ENCODE measurements at regions not wholly inside any gene's neighbourhood (a gene's known extent, or its start where the extent isn't known, plus 50 kb on each side); places are given as distances from the start of the nearest gene placed in this dataset.
A peak's percentile ranks its signal among the peaks of the same experiment; 100 is the strongest.

DNA sequence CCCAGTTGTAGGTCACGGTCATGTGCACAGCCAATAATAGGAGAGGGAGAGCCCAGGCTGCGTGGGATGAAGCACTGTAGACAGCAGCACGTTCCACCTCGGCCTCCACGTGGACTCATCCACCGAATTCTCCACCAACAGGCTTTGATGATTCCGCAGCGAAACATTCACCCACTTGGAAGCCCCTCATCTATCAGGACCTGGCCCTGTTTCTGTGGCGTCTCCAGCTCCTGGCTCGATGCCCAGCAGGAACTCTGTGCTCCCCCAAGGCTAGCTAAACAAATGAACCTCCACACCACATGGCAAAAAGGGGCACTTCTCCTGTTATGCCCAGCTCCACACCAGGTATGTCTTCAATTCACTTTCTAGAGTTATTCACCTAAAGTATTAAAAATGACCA is 237.9 kb upstream of the PDE10A start:
- DNase-seq: no peak

DNA sequence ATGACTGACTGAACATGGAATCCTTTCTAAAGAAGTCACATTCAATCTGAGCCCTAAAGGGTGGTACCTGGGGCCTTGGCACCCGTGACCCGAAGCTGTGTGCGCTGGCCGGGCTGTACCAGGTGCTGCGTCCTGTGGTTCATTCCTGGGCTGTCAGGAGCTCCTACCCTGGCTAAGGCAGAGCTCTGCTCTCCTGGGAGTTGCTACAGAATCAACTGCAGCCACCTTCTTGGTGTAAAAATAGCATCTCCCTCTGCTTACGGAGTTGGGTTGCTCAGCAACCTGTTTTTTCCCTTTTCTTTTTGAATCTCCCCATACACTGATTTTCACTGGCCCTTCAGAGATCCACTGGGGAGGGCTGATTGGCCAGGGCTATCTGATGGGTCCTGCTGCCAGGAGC is 236.6 kb upstream of the PDE10A start:
- DNase-seq: no peak

DNA sequence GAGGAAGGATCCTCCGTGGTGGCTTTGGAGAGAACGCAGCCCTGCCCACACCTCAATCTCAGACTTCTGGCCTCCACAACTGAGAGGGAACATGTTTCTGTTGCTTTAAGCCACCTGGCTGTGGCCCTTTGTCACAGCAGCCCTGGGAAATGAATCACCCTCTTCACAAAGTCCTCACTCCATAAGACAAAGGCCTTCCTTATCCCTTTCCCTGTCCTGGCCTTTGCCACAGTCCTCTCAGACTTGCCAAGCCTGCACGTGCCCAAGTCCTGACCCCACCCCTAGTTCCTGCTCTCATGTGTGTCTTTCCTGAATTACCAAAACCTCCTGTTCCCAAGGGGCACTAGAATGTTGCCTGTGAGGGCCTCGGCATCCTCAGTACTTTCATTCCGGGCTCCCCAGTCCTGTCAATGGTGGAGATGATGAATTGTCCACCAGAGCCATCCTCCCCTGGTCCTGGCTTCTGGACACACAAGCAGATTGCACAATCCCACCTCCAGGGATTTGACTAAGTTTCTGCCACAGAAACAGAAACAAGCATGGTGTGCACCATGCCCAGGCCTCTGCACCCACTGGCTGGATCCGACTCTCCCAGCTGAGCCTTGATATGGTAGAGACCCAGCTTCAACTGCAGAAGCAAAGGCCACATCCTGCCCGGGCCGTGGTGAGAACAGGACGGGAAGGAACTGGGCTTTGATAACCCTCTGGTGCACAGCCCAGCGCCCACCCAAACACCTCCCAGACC is 232.6 kb upstream of the PDE10A start:
- DNase-seq: no peak

DNA sequence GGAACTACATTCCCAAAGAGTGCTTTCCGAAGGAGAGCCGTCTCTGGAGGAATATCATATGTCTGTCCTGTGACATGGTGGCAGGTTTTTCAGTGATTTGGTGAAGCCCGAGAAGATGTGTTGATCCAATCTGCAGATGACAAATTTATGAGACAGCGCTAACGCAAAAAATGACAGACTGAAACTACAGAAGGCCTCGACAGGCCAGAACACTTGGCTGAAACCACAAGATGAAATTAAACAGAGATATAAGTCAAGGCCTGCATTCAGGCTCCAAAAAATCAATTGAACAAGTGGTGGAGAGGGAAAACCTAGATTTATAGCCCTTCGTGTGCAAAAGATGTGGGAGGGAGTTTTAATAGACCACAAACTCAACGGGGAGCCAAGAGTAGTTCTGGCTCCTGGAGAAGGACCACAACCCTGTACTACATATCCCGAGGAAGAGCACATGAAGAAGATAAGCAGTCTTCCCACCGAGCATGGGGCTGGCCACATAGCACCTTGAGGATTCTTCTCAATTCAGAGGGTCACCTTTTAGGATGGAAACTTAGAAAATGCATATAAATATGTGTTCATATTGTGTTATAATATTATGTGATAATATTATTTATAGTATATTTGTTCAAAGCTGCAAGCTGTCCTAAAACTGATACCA is 231.3 kb upstream of the PDE10A start:
- DNase-seq: no peak

DNA sequence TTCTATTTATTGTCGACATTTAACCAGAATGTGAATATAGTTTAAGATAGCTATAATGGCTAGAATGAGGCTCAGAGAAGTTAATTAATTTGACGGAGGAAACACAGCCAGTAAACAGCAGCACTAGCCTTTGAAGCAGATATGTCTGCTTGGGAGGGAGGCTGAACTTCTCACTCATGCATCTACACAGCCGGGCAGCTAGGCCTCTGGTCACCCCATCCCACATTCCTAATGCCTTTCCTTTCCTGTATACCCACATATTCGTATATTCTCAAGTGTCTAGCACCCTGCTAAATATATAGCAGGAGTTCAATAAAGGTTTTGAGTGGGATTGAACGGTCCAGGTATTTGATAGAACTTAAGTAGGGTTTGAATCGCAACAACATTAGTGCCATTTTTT is 230.4 kb upstream of the PDE10A start:
- DNase-seq: no peak

DNA sequence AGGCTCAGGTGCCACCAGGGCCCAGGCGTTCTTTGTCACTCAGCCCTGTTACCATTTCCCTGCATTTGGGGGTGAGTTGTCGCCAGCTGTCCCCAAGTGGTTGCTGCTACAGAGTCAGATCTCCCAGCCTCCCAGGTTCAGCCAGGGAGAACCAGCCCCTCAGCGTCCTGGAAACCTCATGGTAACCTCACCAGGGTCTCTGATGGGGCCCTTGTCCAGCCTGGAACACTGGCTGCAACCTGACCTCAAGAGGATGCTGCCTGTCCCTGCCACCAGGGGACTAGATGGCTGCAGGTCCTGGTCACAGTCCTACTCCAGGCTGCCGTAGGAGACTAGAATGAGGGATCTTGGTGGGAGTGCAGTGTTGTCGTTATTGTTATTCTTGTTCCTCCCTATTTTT is 228.3 kb upstream of the PDE10A start:
- no peak for DNase-seq

DNA sequence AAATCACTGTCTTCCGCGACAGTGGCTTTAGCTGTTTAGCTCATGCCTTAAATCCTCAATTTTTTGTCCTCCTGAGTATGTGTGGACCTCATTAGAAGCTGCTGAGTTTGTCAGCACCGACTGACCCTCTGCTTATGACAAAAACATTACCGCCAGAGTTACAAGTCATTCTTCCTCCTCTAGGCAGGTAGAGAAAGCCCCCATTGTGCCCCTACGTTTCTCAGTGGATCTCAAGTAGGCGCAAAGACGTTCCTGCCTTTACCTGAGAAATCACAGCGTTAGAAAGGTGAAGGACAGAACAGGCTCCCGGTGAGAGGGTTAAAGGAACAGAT is 227.3 kb upstream of the PDE10A start:
- no peak for DNase-seq

DNA sequence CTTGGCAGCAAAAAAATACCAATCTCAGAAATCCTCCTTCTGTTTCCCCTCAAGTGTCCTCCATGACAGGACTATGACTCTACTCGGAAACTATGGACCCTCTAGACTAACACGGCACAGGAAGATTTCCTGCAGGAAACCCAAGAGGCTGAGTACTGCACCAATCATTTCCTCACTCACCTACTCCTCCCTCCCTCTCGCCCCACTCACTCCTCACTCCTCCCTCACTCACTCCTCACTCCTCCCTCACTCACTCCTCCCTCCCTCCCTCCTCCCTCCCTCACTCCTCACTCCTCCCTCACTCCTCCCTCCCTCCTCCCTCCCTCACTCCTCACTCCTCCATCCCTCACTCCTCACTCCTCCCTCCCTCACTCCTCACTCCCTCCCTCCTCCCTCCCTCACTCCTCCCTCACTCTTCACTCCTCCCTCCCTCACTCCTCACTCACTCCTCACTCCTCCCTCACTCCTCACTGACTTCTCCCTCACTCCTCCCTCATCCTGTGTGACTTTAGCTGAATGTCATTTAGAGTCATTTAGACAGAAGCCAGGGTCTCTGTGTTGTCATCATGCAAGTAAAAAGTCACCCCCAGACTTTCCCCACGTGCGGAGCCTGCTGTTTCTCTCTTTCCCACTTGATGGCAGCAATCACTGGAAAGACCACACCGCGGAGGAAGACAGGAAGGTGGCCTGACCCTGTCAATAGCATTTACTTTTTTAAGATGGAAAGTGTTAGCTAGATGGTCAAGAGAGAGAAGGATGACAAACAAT is 226.8 kb upstream of the PDE10A start:
- no peak for DNase-seq

DNA sequence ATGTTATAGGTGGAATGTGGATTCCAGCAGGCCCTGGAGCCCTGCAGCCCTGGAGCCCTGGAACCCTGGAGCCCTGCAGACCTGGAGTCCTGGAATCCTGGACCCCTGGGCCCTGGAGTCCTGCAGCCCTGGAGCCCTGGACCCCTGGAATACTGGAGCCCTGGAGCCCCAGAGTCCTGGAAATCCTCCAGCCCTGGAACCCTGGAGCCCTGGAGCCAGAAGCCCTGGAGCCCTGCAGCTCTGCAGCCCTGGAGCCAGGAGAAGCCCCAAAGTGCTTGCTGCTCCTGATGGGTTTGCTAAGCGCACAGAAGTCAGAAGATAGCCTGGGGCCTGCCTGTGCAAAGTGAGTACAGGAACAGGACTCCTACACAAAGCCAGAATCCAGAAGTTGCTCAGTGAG is 223.1 kb upstream of the PDE10A start:
- no peak for DNase-seq

DNA sequence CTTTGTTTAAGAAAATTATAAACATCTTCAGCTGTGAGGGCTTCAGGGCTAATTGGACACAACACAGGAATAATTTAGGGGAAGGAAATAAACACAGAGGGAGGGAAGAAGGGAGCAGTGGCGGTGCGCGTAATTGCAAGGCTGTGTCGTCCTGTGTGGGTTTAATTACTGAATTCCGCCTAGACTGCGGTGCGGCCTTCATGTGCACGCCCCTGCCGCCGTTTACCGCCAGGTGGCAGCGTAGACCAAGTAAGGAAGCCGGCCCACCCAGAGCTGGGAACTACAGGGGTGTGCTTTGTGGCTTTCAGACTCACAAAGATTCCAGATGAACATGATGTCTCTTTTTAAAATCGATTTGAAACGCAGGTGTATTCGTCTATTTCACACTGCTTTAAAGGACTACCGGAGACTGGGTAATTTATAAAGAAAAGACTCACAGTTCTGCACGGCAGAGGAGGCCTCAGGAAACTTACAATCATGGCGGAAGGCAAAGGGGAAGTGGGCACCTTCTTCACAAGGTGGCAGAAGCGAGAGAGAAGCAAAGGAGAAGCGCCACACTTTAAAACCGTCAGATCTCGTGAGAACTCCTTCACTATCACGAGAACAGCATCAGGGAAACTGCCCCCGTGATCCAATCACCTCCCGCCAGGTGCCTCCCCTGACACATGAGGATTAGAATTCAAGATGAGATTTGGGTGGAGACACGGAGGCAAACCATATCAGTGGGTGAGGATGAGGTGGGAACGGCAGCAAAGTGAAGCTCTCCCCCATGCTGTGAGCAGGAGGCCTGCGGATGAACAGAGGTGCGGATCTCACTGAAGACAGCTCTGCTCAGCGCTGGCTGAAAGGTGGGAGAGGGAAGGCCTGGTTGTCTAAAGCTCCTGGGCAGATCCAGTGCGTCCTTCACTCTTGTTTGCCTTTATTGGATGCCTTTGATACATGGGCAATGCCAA is 222.0 kb upstream of the PDE10A start:
- peak; percentile 56 for DNase-seq

DNA sequence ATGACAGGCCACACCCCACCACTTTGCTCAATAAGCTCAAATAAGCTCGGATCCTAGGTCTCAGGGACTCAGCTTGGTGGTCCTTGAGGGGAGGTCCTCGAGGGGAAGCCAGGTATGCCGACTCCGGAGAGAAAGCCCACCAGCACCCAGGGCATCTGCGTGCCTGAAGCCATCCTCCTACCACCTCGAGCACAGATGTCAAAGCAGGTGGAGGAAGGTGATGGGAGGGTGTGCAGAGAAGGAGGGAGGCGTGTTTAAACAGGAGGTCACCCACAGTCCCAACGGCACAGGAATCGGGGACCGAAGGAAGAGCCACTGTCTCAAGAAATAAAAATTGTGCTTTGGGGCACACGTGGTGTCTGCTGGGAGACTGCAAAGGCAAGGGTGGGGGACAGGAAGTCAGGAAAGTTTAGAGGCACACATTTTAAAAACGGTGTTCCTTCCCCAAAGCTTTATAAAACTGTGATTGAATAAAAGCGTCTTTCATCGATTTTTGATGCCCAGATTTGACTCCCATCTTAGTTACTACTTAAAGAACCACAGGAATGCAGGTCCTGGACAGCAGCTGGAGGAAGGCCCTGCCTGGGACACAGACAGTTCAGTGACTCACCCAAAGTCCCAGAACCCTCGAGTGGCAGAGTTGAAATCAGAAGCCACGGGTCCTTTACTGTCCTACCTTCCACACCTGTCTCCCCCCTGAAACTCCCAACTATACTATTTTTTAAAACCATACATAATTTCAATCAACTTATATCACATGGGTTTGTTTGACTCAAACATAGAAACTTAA is 221.0 kb upstream of the PDE10A start:
- no peak for DNase-seq

DNA sequence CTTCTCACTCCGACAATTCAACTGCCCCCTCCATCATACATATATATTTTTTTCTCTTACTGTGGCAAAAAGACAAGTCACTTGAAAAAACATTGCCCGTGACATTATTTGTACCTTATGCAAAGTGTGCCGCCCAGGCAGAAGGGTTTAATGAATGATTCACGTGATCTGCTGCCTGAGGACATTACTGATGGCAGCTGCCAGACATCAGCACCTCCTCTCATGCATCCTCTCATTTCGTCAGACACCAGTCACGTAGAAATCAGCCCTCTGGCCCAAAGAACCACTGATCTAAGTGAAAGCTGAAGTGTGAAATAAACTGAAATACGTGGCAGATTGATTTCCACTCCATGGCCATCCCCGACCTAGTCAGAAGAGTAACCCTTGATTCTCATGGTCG is 218.8 kb upstream of the PDE10A start:
- no peak for DNase-seq

DNA sequence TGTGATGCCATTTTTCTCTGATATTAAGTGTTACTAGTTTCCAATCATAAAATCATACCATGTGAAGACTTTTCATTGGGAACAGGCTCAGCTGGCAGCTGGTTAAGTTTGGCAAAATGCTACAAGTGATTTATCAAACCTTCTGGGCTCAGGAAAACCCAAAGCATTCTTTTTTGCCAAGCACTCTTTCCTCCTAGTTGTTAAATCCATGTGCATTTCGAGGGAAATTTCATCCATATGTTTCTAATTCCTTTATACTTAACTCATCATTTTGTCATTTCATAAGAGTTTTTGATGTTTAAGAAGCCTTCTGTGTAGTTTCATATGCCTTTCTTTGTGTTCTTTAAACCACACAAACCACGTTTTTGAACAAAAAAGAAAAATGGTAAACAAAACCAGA is 217.6 kb upstream of the PDE10A start:
- DNase-seq: no peak

DNA sequence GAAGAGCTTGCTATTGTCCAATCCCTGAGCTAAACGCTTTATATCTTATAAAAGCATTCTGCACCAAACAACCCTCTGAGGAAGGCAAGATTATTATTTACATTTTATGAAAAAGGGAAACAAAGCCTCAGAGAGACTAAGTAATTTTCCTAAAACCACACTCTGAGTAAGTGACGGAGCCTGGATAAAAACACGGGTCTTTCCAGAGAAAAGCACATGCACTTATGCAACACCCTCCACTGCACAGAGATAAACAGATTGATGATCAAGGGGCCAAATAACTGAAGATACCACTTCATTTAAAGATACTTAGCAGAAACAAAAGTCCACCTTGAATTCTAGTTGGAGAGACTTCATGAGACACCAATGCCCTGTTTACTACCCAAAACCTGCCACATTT is 214.7 kb upstream of the PDE10A start:
- no peak for DNase-seq

DNA sequence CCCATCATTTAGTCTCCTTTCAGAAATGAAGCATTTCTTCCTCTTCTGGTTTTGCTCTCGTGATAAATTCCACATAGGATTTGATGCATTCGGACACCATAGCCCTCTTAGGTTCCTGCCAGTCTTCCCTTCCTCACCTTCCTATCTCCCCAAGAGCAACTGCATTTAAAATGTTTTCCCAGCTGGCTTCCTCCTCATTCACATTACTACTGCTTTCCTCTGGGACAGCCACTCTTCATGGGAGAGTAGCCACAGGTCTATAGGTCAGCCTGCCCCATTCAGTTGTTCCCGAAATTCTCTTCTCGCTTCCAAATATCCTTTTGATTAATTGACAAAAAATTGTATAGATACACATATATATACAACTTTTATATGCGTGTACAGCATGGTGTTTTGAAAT is 214.2 kb upstream of the PDE10A start:
- DNase-seq: no peak

DNA sequence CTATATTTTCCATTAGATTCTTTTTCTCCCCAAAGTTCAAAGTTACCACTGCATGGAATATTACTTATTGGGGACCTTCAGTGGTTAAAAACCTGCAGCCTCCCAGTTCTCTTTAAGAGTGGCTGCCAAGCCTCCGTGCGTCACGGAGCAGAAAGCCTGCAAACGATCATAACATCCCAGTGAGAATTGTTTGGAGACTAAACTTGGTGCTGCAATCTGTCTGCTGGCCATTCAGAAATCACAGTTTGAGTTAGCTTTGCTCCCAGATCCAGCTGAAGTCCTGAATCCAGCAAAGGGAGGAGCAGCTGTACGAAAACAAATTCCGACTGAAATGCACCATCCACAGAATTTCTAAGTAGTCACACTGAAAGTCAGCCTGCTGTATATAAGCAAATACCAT is 213.5 kb upstream of the PDE10A start:
- DNase-seq: no peak

DNA sequence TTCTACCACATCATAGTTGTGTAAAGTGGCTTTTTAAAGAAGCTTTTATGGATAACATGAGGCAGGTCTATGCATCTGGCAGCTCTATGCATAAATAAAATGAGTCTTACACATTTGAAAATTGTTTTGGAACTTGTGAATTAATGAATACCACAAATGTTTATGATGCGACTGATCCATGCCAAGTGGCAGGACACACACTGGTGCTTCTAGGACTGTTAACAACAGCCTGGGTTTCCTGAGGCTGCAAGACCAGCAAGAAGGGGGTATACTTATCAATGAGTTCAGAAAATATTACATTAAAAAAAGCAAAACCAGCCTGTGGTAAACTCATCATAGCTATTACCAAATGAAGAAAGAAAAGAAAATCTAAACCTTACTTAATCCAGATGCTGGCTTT is 212.9 kb upstream of the PDE10A start:
- DNase-seq: no peak

DNA sequence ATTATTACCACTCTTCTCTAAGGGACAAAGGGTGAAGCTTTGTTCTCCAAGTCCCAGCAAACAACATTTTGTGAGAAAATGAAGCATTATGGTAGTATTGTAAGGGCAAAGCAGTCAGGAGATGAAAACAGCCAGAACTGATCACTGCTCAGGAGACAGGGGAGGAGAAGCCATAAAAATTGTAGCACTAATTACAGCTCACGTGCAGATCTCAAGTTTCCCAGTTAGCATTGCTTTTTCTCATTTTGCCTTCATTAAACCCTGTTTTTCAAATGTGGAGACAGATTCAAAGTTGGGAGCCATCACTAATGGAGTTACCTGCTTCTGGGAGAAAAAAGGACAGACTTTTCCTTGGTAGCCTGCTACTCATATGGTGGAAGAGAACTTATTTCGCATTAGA is 210.9 kb upstream of the PDE10A start:
- DNase-seq: no peak

DNA sequence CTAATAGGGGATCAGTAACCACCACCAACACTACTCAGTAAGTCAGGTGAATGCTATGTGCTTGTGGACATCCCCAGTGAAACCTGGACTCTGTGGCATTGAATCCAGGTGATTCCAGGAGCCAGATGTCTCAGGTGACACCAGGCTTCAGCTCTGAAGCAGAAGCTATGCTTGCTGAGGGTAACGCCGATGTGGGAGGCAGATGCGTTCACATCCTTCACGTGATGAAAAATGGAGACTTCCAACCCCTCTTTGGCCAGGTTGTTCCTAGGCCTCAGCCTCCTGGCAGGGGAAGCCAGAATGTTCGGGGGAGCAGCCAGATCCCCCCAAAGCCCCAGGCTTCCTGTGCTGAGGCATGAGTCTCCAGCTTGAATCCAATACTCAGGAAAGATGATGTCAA is 209.8 kb upstream of the PDE10A start:
- no peak for DNase-seq

DNA sequence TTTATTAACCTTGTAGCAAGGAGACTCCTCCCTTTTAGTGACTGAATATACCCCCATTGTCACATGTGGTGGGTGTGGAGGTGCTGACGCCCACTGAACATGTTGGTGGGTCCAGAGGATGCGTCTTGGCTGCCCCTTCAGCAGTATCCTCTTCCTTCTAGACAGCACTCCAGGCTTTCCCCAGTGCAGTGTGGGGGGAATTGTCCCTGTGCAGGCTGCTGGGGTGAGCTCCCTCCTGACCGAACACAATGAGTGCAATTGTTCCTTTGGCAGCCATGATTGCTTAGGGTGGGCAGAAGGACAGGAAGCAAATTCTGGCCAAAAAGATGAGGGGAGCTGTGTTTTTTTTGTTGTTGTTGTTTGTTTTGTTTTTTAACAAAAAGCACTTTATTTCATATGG is 209.3 kb upstream of the PDE10A start:
- DNase-seq: no peak

DNA sequence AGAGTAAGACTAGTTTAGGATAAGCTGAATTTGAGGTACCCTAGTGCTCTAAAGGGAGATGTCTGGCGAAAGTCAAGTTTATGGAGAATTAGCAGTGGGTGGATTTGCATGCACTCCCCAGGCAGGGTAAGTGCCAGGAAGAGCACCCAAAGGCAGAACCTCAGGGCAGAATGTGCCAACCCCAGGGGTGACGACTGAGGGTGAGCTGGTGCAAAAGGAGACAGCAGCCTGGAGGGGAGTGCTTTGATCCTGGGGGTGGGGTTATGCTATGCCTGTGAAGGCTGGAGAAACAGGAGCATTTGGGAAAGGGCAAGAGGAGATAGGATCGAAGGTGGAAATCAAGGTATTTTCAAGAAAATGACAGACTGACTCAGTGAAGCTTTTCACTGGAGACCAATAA is 208.5 kb upstream of the PDE10A start:
- no peak for DNase-seq

DNA sequence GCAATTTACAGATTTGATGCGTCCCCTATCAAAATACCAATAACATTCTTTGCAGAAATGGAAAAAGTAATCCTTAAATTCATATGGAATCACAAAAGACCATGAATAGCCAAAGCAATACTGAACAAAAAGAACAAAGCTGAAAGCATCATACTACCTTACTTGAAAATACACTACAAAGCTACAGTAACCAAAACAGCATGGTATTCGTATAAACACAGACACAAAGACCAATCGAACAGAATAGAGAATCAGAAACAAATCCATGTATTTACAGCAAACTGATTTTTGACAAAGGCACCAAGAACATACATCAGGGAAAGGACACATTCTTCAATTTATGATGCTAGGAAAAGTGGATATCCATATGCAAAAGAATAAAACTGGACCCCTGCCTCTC is 206.5 kb upstream of the PDE10A start:
- no peak for DNase-seq
